ENCODE measurements at regions not wholly inside any gene's neighbourhood (a gene's known extent, or its start where the extent isn't known, plus 50 kb on each side); places are given as distances from the start of the nearest gene placed in this dataset.

GRCh38 chr13:86161257-86161656 lies 362.0 kb upstream of the SLITRK6 start:
- H3K4me3 ChIP-seq (ENCODE audit: low read depth, low read length) = no peak overlapping the region
- TF ChIP-seq, protein P1, sequence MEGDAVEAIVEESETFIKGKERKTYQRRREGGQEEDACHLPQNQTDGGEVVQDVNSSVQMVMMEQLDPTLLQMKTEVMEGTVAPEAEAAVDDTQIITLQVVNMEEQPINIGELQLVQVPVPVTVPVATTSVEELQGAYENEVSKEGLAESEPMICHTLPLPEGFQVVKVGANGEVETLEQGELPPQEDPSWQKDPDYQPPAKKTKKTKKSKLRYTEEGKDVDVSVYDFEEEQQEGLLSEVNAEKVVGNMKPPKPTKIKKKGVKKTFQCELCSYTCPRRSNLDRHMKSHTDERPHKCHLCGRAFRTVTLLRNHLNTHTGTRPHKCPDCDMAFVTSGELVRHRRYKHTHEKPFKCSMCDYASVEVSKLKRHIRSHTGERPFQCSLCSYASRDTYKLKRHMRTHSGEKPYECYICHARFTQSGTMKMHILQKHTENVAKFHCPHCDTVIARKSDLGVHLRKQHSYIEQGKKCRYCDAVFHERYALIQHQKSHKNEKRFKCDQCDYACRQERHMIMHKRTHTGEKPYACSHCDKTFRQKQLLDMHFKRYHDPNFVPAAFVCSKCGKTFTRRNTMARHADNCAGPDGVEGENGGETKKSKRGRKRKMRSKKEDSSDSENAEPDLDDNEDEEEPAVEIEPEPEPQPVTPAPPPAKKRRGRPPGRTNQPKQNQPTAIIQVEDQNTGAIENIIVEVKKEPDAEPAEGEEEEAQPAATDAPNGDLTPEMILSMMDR (IDR thresholded peaks at IDR 0.05; ENCODE audit: low read depth, low read length, missing control alignments) = no peak
- no peak for DNase-seq (ENCODE audit: low read depth)

DNA sequence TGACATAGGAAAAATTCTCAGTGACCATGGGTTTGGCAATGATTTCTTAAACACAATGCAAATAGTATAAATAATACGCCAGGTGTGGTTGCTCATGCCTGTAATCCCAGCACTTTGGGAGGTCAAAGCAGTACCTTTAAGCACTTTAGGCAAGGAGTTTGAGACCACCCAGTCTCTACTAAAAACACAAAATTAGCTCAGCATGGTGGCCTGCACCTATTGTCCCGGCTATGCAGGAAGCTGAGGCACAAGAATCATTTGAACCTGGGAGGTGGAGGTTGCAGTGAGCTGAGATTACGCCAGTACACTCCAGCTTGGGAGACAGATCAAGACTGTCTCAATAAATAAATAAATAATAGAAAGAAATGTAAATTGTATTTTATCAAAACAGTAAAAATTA lies 356.5 kb upstream of the SLITRK6 start:
- TF ChIP-seq, protein P1 (IDR thresholded peaks at IDR 0.05; ENCODE audit: low read depth, low read length, missing control alignments) = no peak
- DNase-seq (ENCODE audit: low read depth) = no peak
- no peak overlapping the region for H3K4me3 ChIP-seq (ENCODE audit: low read depth, low read length)

DNA sequence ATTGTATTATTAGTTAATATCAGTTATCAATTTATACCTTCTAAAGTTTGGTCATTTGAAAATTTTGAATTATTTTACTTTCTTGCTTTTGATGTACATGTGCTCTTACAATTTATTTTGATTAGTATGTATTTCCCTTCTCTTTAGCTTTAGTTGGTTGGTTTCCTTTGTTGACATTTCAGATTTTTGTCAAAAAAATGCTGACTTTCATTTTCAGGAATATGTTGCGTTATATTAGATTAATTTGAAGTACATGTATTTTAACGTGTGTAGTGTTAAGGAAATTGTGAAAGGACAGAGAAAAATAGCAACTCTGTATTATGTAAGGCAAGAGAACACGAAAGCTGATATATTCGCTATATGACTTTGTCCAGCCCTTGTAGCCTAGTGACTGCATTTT lies 342.9 kb upstream of the SLITRK6 start:
- TF ChIP-seq, protein P1 (IDR thresholded peaks at IDR 0.05; ENCODE audit: low read depth, low read length, missing control alignments) = no peak

GRCh38 chr13:86135856-86136255 lies 336.6 kb upstream of the SLITRK6 start:
- DNase-seq (ENCODE audit: low read depth) = no peak
- TF ChIP-seq, protein P1 (IDR thresholded peaks at IDR 0.05; ENCODE audit: low read depth, low read length, missing control alignments) = no peak
- no peak overlapping the region for H3K4me3 ChIP-seq (ENCODE audit: low read depth, low read length)

More for the DNA sequence above, 342.9 kb upstream of the SLITRK6 start:
- no peak for DNase-seq (ENCODE audit: low read depth)
- H3K4me3 ChIP-seq (ENCODE audit: low read depth, low read length) = no peak overlapping the region

GRCh38 chr13:86121881-86122280 lies 322.7 kb upstream of the SLITRK6 start:
- TF ChIP-seq, protein P1 (IDR thresholded peaks at IDR 0.05; ENCODE audit: low read depth, low read length, missing control alignments) = no peak
- no peak for DNase-seq (ENCODE audit: low read depth)
- no peak overlapping the region for H3K4me3 ChIP-seq (ENCODE audit: low read depth, low read length)

- DNase-seq (ENCODE audit: low read depth) = no peak
- H3K4me3 ChIP-seq (ENCODE audit: low read depth, low read length) = no peak overlapping the region
- TF ChIP-seq, protein P1 (IDR thresholded peaks at IDR 0.05; ENCODE audit: low read depth, low read length, missing control alignments) = no peak
Observed at GRCh38 chr13:86109107-86109506, 309.9 kb upstream of the SLITRK6 start.

DNA sequence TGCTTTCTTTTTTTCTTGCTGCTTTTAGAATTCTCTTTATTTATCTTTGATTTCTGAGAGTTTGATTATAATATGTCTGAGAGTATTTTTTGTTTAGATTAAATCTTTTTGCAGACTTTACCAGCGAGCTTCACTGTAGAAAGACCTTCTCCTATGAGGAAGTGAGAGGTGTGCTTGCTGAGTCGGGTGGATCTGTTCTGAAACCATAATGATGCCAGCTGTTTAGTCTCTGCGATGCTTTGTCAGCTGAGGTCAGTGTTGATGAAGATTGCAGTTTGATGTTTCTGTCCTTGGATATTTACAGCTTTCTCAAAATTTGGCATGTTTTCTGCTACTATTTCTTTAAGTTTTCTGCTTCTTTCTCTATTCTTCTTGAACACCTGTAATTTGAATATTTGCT lies 309.1 kb upstream of the SLITRK6 start:
- no peak overlapping the region for H3K4me3 ChIP-seq (ENCODE audit: low read depth, low read length)
- no peak for DNase-seq (ENCODE audit: low read depth)
- TF ChIP-seq, protein P1 (IDR thresholded peaks at IDR 0.05; ENCODE audit: low read depth, low read length, missing control alignments) = no peak

Data from GM12864 (cell line).